ENCODE measurements at regions not wholly inside any gene's neighbourhood (a gene's known extent, or its start where the extent isn't known, plus 50 kb on each side); places are given as distances from the start of the nearest gene placed in this dataset.
"Not testable (repeated sequence)": the region's sequence is repeated elsewhere in the genome, so short reads cannot be mapped to it uniquely, and the experiment has no call there.

GRCh38 chr1:4489992-4490391 is 164.4 kb upstream of the AJAP1 start:
- not testable (repeated sequence) for DNase-seq (ENCODE audit: low read depth)

- no peak for DNase-seq (ENCODE audit: low read depth)
Observed at GRCh38 chr1:4494027-4494426, 160.4 kb upstream of the AJAP1 start.

GRCh38 chr1:4494558-4494957 is 159.9 kb upstream of the AJAP1 start:
- DNase-seq (ENCODE audit: low read depth) = no peak

- DNase-seq (ENCODE audit: low read depth) = no peak
Observed at GRCh38 chr1:4495809-4496208, 158.6 kb upstream of the AJAP1 start.

- no peak for DNase-seq (ENCODE audit: low read depth)
Observed at GRCh38 chr1:4500441-4500840, 154.0 kb upstream of the AJAP1 start.

GRCh38 chr1:4506591-4506990 is 147.8 kb upstream of the AJAP1 start:
- no peak for DNase-seq (ENCODE audit: low read depth)

- no peak for DNase-seq (ENCODE audit: low read depth)
Observed at GRCh38 chr1:4509206-4509605, 145.2 kb upstream of the AJAP1 start.

GRCh38 chr1:4510276-4510691 is 144.1 kb upstream of the AJAP1 start:
- DNase-seq (ENCODE audit: low read depth) = no peak

GRCh38 chr1:4511374-4511773 is 143.0 kb upstream of the AJAP1 start:
- no peak for DNase-seq (ENCODE audit: low read depth)

GRCh38 chr1:4512636-4513035 is 141.8 kb upstream of the AJAP1 start:
- no peak for DNase-seq (ENCODE audit: low read depth)

GRCh38 chr1:4513685-4514084 is 140.7 kb upstream of the AJAP1 start:
- DNase-seq (ENCODE audit: low read depth) = no peak

- DNase-seq (ENCODE audit: low read depth) = no peak
Observed at GRCh38 chr1:4515727-4516289, 138.6 kb upstream of the AJAP1 start.

- no peak for DNase-seq (ENCODE audit: low read depth)
Observed at GRCh38 chr1:4516596-4516995, 137.8 kb upstream of the AJAP1 start.

GRCh38 chr1:4517186-4517954 is 137.0 kb upstream of the AJAP1 start:
- no peak for DNase-seq (ENCODE audit: low read depth)

GRCh38 chr1:4518621-4519020 is 135.8 kb upstream of the AJAP1 start:
- DNase-seq (ENCODE audit: low read depth) = no peak

- no peak for DNase-seq (ENCODE audit: low read depth)
Observed at GRCh38 chr1:4519954-4520353, 134.5 kb upstream of the AJAP1 start.

GRCh38 chr1:4523551-4523950 is 130.9 kb upstream of the AJAP1 start:
- DNase-seq (ENCODE audit: low read depth) = no peak

GRCh38 chr1:4526747-4527146 is 127.7 kb upstream of the AJAP1 start:
- DNase-seq (ENCODE audit: low read depth) = no peak

- DNase-seq (ENCODE audit: low read depth) = no peak
Observed at GRCh38 chr1:4527819-4528218, 126.6 kb upstream of the AJAP1 start.

GRCh38 chr1:4528590-4528989 is 125.8 kb upstream of the AJAP1 start:
- no peak for DNase-seq (ENCODE audit: low read depth)

- no peak for DNase-seq (ENCODE audit: low read depth)
Observed at GRCh38 chr1:4529446-4530165, 124.8 kb upstream of the AJAP1 start.

GRCh38 chr1:4530166-4530785 is 124.1 kb upstream of the AJAP1 start:
- DNase-seq (ENCODE audit: low read depth) = no peak

GRCh38 chr1:4531842-4532241 is 122.6 kb upstream of the AJAP1 start:
- DNase-seq (ENCODE audit: low read depth) = no peak

All from non-pigmented ciliary epithelial cell (primary cell).